Right lobe of liver (tissue), 4 donors: ENCODE measurements at regions not wholly inside any gene's neighbourhood (a gene's known extent, or its start where the extent isn't known, plus 50 kb on each side); places are given as distances from the start of the nearest gene placed in this dataset.

ENCODE experiments used
- POLR2A ChIP-seq: fragments of 450-650 bp; IDR thresholded peaks from one replicate; pipeline ENCODE4 v1.6.1; 2017; ENCODE audit warnings: antibody characterized with exemption, mild to moderate bottlenecking
- TF ChIP-seq, protein P1 (sequence below), 4 donors: fragments of 200-600 bp in 3 of 4; fragments of 450-650 bp in 1 of 4; IDR thresholded peaks; one replicate each; pipeline versions ENCODE4 v1.5.1 to v1.8.0; 2016 to 2022; ENCODE audit warnings: antibody characterized with exemption in 4 of 4, mild to moderate bottlenecking in 2 of 4
- donor health status: DM: no; HTN: no; CAD: no.
- donor health status: DM: no; HTN: no; CAD: no.
- donor health status: DM: no; HTN: yes; CAD: no.

DNA sequence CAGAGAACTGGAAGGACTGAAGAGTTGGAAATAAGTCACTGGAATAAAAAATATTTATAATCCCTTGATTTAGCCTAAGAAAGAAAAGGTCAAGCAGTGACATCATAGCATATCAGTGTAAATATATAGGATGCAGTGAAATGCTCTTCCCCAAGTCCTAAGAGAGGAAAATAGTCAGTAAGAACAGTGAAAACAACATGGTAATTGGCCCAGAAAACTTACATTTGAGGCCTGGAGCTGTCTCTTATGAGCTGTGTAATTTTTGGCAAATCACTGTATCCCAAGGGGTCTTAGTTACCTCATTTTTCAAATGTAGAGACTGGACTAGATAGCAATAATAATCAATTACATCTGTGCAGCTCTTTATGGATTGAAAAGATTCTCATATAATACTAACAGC, 255.7 kb upstream of the AR start:
- TF ChIP-seq, protein P1, sequence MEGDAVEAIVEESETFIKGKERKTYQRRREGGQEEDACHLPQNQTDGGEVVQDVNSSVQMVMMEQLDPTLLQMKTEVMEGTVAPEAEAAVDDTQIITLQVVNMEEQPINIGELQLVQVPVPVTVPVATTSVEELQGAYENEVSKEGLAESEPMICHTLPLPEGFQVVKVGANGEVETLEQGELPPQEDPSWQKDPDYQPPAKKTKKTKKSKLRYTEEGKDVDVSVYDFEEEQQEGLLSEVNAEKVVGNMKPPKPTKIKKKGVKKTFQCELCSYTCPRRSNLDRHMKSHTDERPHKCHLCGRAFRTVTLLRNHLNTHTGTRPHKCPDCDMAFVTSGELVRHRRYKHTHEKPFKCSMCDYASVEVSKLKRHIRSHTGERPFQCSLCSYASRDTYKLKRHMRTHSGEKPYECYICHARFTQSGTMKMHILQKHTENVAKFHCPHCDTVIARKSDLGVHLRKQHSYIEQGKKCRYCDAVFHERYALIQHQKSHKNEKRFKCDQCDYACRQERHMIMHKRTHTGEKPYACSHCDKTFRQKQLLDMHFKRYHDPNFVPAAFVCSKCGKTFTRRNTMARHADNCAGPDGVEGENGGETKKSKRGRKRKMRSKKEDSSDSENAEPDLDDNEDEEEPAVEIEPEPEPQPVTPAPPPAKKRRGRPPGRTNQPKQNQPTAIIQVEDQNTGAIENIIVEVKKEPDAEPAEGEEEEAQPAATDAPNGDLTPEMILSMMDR (IDR thresholded peaks at IDR 0.05) = no peak
- no peak for TF ChIP-seq POLR2A
